KG1 (cell line): ENCODE measurements at regions not wholly inside any gene's neighbourhood (a gene's known extent, or its start where the extent isn't known, plus 50 kb on each side); places are given as distances from the start of the nearest gene placed in this dataset.
"Not testable (repeated sequence)": the region's sequence is repeated elsewhere in the genome, so short reads cannot be mapped to it uniquely, and the experiment has no call there.

ENCODE experiments used
- DNase-seq: peaks from one replicate; lab custom pipeline; 2025; lab: John Stamatoyannopoulos, UW

GRCh38 chr16:87206646-87207451 lies 110.3 kb downstream of the C16orf95 start:
- no peak for DNase-seq

- no peak for DNase-seq
Measured at GRCh38 chr16:87207509-87207908, 109.7 kb downstream of the C16orf95 start.

GRCh38 chr16:87207965-87208364 lies 109.2 kb downstream of the C16orf95 start:
- no peak for DNase-seq

GRCh38 chr16:87208968-87209367 lies 108.2 kb downstream of the C16orf95 start:
- DNase-seq, result not testable (repeated sequence)

GRCh38 chr16:87209808-87210512 lies 107.2 kb downstream of the C16orf95 start:
- no peak for DNase-seq

GRCh38 chr16:87210894-87211293 lies 106.3 kb downstream of the C16orf95 start:
- no peak for DNase-seq

GRCh38 chr16:87212026-87212425 lies 105.2 kb downstream of the C16orf95 start:
- DNase-seq, result no peak

- DNase-seq, result no peak
Measured at GRCh38 chr16:87213536-87213935, 103.7 kb downstream of the C16orf95 start.

- no peak for DNase-seq
Measured at GRCh38 chr16:87216148-87216840, 100.9 kb downstream of the C16orf95 start.

GRCh38 chr16:87216841-87217275 lies 100.3 kb downstream of the C16orf95 start:
- no peak for DNase-seq

GRCh38 chr16:87217802-87218201 lies 99.4 kb downstream of the C16orf95 start:
- not testable (repeated sequence) for DNase-seq

GRCh38 chr16:87218281-87219055 lies 98.7 kb downstream of the C16orf95 start:
- DNase-seq, result no peak

- no peak for DNase-seq
Measured at GRCh38 chr16:87219287-87219909, 97.8 kb downstream of the C16orf95 start.

GRCh38 chr16:87221633-87222032 lies 95.6 kb downstream of the C16orf95 start:
- DNase-seq, result no peak

GRCh38 chr16:87222335-87222734 lies 94.9 kb downstream of the C16orf95 start:
- DNase-seq, result no peak

GRCh38 chr16:87223656-87224248 lies 93.4 kb downstream of the C16orf95 start:
- no peak for DNase-seq

- no peak for DNase-seq
Measured at GRCh38 chr16:87226926-87227295, 90.3 kb downstream of the C16orf95 start.

GRCh38 chr16:87227296-87227951 lies 89.8 kb downstream of the C16orf95 start:
- DNase-seq, result no peak

- DNase-seq, result no peak
Measured at GRCh38 chr16:87228363-87228762, 88.8 kb downstream of the C16orf95 start.
